Lower leg skin (tissue), 3 donors: ENCODE measurements at regions not wholly inside any gene's neighbourhood (a gene's known extent, or its start where the extent isn't known, plus 50 kb on each side); places are given as distances from the start of the nearest gene placed in this dataset.

ENCODE experiments used
- POLR2A ChIP-seq, 2 donors: fragments of 450-650 bp; IDR thresholded peaks; one replicate each; pipeline ENCODE4 v1.6.1; 2016 to 2017; ENCODE audit warnings: antibody characterized with exemption in 2 of 2, mild to moderate bottlenecking in 1 of 2, moderate library complexity in 1 of 2
- TF ChIP-seq, protein P1 (sequence below), 3 donors: fragments of 450-650 bp; IDR thresholded peaks; one replicate each; pipeline ENCODE4 v1.5.1; 2016; ENCODE audit warnings: antibody characterized with exemption in 3 of 3, mild to moderate bottlenecking in 3 of 3, moderate library complexity in 2 of 3

DNA sequence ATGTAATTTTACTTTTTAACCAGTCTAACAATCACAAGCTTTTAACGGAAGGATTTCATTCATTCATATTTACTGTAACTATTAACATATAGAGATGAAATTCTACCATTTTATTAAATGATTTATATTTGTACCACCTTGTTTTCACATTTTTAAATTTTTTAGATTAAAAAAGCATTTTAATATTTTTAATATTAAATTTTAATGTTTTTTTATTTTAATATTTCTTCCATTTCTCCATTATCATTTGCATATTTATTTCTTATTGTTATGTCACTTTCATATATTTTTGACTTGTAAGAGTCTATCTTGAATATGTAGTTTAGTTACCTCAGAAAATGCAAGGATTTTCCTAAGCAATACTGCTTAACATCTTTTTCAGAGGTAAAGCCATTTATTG lies 1034.0 kb upstream of the PTPRD start:
- TF ChIP-seq, protein P1, sequence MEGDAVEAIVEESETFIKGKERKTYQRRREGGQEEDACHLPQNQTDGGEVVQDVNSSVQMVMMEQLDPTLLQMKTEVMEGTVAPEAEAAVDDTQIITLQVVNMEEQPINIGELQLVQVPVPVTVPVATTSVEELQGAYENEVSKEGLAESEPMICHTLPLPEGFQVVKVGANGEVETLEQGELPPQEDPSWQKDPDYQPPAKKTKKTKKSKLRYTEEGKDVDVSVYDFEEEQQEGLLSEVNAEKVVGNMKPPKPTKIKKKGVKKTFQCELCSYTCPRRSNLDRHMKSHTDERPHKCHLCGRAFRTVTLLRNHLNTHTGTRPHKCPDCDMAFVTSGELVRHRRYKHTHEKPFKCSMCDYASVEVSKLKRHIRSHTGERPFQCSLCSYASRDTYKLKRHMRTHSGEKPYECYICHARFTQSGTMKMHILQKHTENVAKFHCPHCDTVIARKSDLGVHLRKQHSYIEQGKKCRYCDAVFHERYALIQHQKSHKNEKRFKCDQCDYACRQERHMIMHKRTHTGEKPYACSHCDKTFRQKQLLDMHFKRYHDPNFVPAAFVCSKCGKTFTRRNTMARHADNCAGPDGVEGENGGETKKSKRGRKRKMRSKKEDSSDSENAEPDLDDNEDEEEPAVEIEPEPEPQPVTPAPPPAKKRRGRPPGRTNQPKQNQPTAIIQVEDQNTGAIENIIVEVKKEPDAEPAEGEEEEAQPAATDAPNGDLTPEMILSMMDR (IDR thresholded peaks at IDR 0.05), result no peak
- TF ChIP-seq POLR2A (IDR thresholded peaks at IDR 0.05), result no peak
